ENCODE measurements at regions not wholly inside any gene's neighbourhood (a gene's known extent, or its start where the extent isn't known, plus 50 kb on each side); places are given as distances from the start of the nearest gene placed in this dataset.

DNA sequence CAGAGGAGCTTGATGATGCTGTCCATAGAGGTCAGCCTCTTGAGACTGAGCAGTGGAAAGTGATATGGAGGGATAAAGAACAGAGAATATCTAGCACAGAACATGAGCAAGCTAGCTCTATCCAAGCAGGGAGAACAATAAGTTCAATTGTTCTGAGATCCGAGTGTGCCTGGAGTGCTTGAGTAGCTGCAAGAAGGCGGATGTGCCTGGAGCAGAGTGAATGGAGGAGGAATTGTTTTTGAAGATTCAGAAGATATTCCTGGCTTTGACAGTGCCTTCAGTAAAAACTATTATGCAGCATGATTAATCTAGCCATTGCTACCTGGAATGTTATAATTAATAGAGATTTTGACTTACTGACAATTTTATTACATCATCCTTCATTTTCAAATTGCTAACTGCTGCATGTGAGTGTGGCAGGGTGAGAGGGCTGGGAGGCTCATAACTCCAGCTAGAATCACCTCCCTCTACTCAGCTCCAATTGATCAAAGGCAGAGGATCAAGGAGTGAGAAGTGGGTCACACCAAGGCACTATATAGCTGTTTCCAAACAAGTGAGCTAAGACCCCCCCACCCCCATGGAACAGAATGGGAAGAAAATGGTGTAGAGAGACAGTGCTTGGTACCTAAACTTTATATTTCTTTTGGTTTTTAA, 302.8 kb downstream of the ADRA2A start:
- H3K36me3 Mint-ChIP-seq (ENCODE audit: low read depth) = no peaks in the 10 kb centered on the region
- H3K4me3 Mint-ChIP-seq = no peak overlapping the region

DNA sequence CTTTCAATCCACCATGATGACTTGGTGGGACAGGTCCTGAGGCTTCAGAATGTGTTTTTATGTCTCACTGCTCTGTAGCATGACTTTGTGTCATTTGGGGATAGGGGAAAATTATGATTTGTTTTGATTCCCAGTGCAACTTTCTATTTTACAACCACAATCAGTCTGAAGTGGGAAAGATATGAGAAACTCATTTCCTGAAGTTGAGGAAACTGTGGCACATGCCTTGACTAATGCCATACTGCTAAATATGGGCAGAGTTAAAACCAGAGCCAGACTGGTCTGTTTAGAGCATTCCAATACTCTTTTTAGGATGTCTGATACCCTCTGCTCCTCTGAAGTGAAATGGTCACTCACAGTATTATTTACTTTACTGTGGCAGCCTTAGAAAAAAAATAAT, 307.7 kb downstream of the ADRA2A start:
- Mint-ChIP-seq H3K27ac (no peak overlapping the region), H3K4me1 (ENCODE audit: low read depth) (peaks cover 4% of the 10 kb centered on the region), H3K27me3 (peaks cover 41% of the 10 kb centered on the region), H3K36me3 (ENCODE audit: low read depth) (no peaks in the 10 kb centered on the region), H3K4me3 (no peak overlapping the region), H3K9me3 (no peaks in the 10 kb centered on the region)
- no peak for DNase-seq

More for the DNA sequence above, 302.8 kb downstream of the ADRA2A start:
- Mint-ChIP-seq H3K4me1 (ENCODE audit: low read depth) (peaks cover 4% of the 10 kb centered on the region), H3K27me3 (peaks cover 31% of the 10 kb centered on the region), H3K9me3 (no peaks in the 10 kb centered on the region), H3K27ac (no peak overlapping the region)
- no peak for DNase-seq

DNA sequence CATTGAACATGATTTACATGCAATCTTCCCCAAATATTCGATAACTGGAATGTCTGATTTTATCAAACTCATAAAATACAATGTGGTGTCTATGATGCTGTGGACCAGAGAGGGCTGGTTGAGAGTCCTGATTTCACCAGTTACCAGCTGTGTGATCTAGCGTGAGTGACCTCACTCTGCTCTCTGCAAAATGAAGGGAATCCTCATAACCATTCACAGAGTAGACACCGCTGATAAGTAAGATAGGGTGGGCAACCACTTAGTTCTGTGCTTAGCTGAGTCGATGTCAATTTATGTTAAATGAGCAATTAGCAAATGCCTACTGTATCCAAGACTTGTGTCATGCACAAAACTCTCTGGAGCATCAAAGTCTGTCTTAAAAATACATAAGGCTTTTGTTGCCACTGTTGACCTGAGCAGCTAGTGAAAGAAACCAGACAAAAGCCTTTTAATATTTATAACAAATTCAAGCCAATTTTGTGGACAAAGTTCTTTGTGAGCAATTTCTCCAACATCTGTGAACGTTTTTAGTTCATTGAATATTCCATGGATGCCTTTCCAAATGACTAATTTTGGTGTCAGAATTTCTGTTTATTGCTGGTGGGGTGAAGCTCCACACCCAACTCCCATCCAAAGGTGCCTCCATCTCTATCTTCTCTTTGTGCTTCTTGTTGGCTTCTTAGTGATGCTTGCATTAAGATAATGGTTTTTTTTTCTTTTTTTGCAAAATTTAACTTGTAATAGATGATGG, 314.2 kb downstream of the ADRA2A start:
- H3K27me3 Mint-ChIP-seq = peaks cover 22% of the 10 kb centered on the region
- no peak for DNase-seq
- no peaks in the 10 kb centered on the region for H3K9me3 Mint-ChIP-seq
- no peaks in the 10 kb centered on the region for H3K4me1 Mint-ChIP-seq (ENCODE audit: low read depth)
- no peak overlapping the region for H3K27ac Mint-ChIP-seq
- no peaks in the 10 kb centered on the region for H3K36me3 Mint-ChIP-seq (ENCODE audit: low read depth)
- H3K4me3 Mint-ChIP-seq = no peak overlapping the region

DNA sequence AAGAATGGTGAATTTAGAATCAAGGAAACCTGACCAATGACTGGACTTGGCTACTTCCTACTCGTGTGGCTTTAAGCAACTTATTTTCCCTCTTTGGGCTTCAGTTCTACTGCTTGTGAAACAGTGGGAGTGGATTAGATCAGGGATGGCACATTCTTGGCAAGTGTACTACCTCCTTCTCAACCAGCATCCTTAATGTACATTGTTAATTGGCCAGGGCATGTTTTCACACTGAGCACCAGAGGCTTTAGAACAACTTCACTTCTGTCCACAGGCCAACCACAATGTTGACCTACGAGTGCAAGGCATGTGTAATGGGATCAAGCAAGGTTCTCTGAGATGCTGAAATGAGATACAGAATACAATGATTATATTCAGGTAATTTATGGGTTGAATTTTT, 315.3 kb downstream of the ADRA2A start:
- no peak for DNase-seq
- H3K4me1 Mint-ChIP-seq (ENCODE audit: low read depth) = no peaks in the 10 kb centered on the region

DNA sequence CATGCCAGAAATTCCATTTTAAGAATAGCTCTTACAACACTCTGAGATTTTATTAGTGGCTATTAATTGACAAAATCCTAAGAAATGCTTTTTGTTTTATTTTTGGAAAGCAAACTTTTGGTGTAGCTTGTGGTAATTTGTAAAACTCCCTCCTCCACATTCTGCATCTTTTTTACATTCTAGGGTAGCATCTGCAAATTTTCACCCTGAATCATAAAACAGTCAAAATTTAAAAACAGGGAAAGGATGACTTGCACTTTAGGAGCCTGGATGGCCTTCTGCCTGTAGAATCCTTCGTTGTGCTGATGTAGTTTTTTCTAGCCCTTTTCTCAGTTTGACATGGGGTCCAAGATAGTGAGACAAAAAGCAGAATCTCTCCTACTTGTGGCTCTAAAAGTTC, 316.1 kb downstream of the ADRA2A start:
- no peak overlapping the region for H3K4me3 Mint-ChIP-seq
- no peaks in the 10 kb centered on the region for H3K4me1 Mint-ChIP-seq (ENCODE audit: low read depth)
- H3K36me3 Mint-ChIP-seq (ENCODE audit: low read depth) = no peaks in the 10 kb centered on the region
- peaks cover 5% of the 10 kb centered on the region for H3K27me3 Mint-ChIP-seq
- no peak for DNase-seq
- H3K27ac Mint-ChIP-seq = no peak overlapping the region
- no peaks in the 10 kb centered on the region for H3K9me3 Mint-ChIP-seq

More for the DNA sequence above, 315.3 kb downstream of the ADRA2A start:
- peaks cover 11% of the 10 kb centered on the region for H3K27me3 Mint-ChIP-seq
- no peaks in the 10 kb centered on the region for H3K9me3 Mint-ChIP-seq
- H3K36me3 Mint-ChIP-seq (ENCODE audit: low read depth) = no peaks in the 10 kb centered on the region
- no peak overlapping the region for H3K27ac Mint-ChIP-seq
- no peak overlapping the region for H3K4me3 Mint-ChIP-seq

DNA sequence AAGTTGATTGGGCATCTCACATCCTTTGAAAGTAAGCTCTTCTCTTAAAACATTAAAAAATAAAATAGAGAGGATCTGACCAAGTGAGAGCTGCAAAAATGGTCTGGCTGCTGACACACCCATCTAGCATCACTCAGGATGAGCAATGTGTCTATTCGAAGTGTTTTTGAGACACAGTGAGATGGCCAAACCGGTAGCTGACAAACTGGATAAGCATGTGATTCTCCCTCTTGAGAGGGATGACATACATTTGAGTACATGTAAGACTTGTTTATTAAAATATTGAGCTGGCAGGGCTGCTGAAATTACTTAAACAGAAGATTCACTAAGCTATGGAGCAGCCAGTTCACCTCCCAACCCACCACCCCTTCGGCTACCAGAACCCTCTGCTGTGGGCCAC, 333.9 kb downstream of the ADRA2A start:
- H3K36me3 Mint-ChIP-seq (ENCODE audit: low read depth) = no peaks in the 10 kb centered on the region
- no peaks in the 10 kb centered on the region for H3K4me1 Mint-ChIP-seq (ENCODE audit: low read depth)
- no peak overlapping the region for H3K4me3 Mint-ChIP-seq
- no peak for DNase-seq
- no peaks in the 10 kb centered on the region for H3K9me3 Mint-ChIP-seq
- H3K27me3 Mint-ChIP-seq = peaks cover 26% of the 10 kb centered on the region
- no peak overlapping the region for H3K27ac Mint-ChIP-seq

DNA sequence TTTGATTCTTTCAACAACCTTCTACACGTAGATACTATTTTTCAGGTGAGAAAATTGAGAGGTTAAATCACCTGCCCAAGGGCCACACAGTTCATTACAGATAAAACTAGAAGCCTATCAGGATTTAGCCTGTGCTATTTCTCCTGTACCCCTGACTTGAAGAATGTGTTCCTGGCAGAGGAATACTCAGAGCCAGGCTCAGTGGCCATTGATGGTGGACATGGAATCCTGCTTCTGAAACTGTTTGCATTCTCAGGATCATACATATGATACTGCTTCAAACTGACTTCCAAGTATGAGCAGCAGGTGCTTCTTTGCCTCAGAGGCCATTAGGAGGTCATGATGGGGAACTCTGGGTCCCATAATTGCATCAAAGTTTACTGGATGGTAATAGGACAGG, 348.6 kb downstream of the ADRA2A start:
- Mint-ChIP-seq H3K36me3 (ENCODE audit: low read depth) (no peaks in the 10 kb centered on the region), H3K27ac (no peak overlapping the region), H3K4me1 (ENCODE audit: low read depth) (no peaks in the 10 kb centered on the region), H3K4me3 (no peak overlapping the region), H3K27me3 (peaks cover 9% of the 10 kb centered on the region), H3K9me3 (no peaks in the 10 kb centered on the region)
- no peak for DNase-seq

DNA sequence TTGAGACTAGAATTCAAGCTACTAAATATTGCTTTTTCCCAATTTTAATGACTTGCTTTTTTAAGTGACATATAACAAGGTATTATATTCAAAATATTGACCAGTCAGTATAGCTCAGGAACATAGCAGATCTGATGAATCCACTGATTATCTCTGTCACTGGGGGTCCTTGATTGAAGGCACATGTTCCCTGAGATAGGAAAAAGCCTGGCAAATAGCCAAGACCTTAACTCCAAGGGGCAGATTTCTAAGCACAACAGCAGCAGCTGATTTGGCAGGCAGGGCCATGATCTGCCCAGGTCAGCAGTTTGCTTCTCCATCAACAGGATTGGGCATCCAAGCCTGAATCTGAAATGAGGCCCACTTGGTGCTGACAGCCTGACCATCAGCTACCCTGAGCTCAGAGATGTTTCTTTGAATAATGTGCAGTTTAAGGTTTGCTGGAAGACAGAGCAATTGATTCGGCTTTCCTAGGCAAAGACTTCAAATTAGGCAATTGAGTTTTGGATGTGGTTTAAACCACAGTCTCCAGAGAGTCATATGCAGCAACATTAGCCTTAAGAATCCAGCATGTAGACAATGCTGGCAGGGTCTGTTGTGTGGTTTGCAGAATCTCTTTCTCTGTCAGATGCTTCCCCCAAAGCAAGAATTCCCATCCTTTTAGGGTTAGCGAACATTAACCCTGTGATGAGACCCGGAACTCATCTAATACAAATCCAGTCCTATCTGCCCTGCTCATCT, 352.6 kb downstream of the ADRA2A start:
- Mint-ChIP-seq H3K27me3 (peaks cover 4% of the 10 kb centered on the region), H3K4me1 (ENCODE audit: low read depth) (no peaks in the 10 kb centered on the region), H3K27ac (no peak overlapping the region), H3K9me3 (no peaks in the 10 kb centered on the region), H3K4me3 (no peak overlapping the region), H3K36me3 (ENCODE audit: low read depth) (no peaks in the 10 kb centered on the region)
- no peak for DNase-seq

DNA sequence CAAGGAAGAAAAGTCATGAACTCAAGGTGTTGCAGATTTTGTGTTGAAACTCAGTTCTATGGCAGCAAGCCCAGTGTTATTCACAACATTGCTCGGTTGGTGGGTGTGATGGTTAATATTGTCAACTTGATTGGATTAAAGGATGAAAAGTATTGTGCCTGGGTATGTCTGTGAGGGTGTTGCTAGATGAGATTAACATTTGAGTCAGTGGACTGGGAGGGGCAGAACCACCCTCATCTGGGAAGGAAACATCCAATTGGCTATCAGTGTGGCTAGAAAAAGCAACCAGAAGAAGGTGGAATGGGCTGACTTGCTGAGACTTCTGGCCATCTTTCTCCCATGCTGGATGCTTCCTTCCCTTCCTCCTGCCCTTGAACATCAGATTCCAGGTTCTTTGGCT, 353.2 kb downstream of the ADRA2A start:
- DNase-seq = no peak
- no peak overlapping the region for H3K27ac Mint-ChIP-seq
- H3K4me3 Mint-ChIP-seq = no peak overlapping the region
- H3K4me1 Mint-ChIP-seq (ENCODE audit: low read depth) = no peaks in the 10 kb centered on the region
- H3K9me3 Mint-ChIP-seq = no peaks in the 10 kb centered on the region
- H3K36me3 Mint-ChIP-seq (ENCODE audit: low read depth) = no peaks in the 10 kb centered on the region
- H3K27me3 Mint-ChIP-seq = peaks cover 4% of the 10 kb centered on the region

DNA sequence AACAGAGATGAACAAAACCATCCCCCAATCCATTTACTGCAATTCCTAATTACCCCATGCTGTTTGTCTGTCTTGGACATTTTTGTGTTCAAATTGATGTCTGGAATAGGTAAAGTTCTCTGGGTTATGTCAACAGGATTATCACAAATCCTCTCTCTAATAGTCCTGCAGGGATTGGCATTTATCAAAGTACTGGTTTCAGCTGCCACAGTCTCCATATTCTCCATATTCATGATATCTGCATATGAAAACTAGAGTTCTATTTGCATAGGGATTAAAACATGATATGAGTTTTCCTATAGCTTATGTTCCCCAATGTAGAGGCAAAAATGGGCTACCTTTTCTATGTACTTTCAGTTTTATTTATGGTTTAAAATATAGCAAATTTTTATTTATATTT, 355.8 kb downstream of the ADRA2A start:
- Mint-ChIP-seq H3K27ac (no peak overlapping the region), H3K4me3 (no peak overlapping the region), H3K36me3 (ENCODE audit: low read depth) (no peaks in the 10 kb centered on the region), H3K9me3 (no peaks in the 10 kb centered on the region), H3K27me3 (peaks cover 4% of the 10 kb centered on the region), H3K4me1 (ENCODE audit: low read depth) (no peaks in the 10 kb centered on the region)
- DNase-seq = no peak

DNA sequence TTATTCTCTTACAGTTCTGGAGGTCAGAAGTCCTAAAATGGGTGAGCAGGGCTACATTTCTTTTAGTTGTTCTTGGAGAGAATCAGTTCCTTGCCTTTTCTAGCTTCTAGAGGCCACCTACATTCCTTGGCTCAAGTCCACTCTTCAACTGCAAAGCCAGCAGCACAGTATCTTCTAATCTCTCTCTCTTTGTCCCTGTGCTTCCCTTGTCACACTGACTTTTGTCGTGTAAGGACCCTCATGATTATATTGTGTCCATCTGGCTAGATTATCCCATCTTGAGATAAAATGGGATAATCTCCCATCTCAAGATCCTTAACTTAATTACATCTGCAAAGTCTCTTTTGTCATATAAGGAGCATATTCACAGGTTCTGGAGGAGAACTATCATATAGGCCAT, 359.0 kb downstream of the ADRA2A start:
- no peak overlapping the region for H3K4me3 Mint-ChIP-seq
- no peaks in the 10 kb centered on the region for H3K36me3 Mint-ChIP-seq (ENCODE audit: low read depth)
- no peaks in the 10 kb centered on the region for H3K9me3 Mint-ChIP-seq
- H3K4me1 Mint-ChIP-seq (ENCODE audit: low read depth) = no peaks in the 10 kb centered on the region
- H3K27me3 Mint-ChIP-seq = peaks cover 11% of the 10 kb centered on the region
- H3K27ac Mint-ChIP-seq = no peak overlapping the region
- DNase-seq = no peak

DNA sequence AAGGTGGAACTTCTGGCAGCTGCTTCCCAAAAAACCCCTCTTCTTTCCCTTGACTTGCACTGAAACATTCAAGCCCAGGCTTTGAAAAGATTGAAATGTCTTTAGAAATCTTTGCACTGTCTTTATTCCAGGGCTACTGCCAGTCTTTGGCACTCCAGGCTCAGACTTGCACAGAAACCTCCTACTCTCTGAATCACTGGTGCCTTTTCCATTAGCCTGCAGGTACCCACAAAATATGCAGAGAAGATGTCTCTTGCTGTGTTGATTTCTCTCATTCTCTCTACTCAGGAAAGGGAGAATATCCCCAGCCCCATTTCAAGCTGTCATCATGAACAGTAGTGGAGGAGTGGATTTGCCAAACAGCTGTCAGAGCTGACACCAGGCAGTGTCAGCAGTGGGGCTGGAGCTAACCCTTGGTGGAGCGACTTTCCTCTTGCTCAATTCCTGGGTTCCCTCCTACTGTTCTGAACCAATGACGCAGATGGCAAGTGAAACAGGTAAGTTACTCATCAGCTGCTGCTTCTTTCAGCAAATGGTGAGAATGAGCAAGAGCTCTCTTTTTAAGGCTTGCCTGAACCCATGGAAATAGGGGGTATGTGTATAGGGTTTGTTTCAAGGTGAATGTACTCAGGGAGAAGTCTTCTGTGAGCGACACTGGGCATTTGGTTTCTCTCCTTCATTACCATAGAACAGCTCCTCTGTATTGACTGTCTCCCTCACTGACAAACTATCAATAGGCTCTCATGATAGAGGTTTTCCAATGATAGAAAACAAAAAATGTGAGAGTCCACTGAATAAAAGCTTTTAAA, 362.4 kb downstream of the ADRA2A start:
- no peak overlapping the region for H3K27ac Mint-ChIP-seq
- no peaks in the 10 kb centered on the region for H3K9me3 Mint-ChIP-seq
- DNase-seq = no peak
- H3K4me3 Mint-ChIP-seq = no peak overlapping the region
- H3K36me3 Mint-ChIP-seq (ENCODE audit: low read depth) = no peaks in the 10 kb centered on the region
- H3K27me3 Mint-ChIP-seq = peaks cover 18% of the 10 kb centered on the region
- no peaks in the 10 kb centered on the region for H3K4me1 Mint-ChIP-seq (ENCODE audit: low read depth)

DNA sequence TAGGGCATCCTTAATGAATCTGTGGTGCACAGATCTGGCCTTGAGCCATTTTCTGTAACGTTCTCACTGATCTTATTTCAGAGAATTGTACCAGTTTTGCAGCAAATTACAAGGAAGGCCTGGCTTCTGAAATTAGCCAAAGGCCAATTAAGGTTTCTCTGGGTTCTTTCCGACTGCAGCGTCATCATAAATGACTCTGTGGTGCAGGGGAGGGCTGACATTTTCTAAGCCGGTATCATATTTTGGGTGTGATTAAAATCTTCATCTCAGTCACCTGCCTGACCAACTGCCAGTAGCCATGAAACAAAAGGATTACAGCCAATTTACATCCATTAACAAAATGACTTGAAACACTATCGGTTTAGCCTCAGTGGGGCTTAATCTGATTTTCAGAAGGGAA, 363.7 kb downstream of the ADRA2A start:
- Mint-ChIP-seq H3K4me1 (ENCODE audit: low read depth) (no peaks in the 10 kb centered on the region), H3K36me3 (ENCODE audit: low read depth) (no peaks in the 10 kb centered on the region), H3K27me3 (peaks cover 18% of the 10 kb centered on the region), H3K9me3 (no peaks in the 10 kb centered on the region), H3K4me3 (no peak overlapping the region), H3K27ac (no peak overlapping the region)
- DNase-seq = no peak

DNA sequence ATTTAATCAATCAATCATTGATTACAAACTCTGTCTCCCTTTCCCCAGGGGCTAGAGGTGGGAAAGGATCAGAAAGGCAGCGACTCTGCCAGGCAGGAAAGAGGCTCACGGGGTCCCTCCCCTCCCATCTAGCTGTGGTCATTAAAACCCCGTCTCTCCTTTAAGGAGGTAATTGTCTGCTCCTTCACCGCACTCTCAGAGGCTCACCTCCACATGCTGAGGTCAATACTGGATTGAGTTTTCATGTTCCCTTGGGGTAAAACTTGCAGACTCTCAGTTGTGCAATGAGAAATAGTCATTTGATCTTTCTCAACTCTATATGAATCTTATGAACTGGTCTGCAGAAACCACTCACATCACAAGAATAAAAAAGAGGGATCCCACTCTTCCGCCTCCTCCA, 368.8 kb downstream of the ADRA2A start:
- Mint-ChIP-seq H3K9me3 (no peaks in the 10 kb centered on the region), H3K4me1 (ENCODE audit: low read depth) (no peaks in the 10 kb centered on the region), H3K4me3 (no peak overlapping the region), H3K27me3 (peaks cover 11% of the 10 kb centered on the region), H3K36me3 (ENCODE audit: low read depth) (no peaks in the 10 kb centered on the region), H3K27ac (no peak overlapping the region)
- DNase-seq = no peak

All from activated T-cell treated with anti-CD3 and anti-CD28 coated beads, Interleukin-2, amount 50 U/mL, for 24 hours (primary cell).